BJ (cell line): ENCODE measurements at regions not wholly inside any gene's neighbourhood (a gene's known extent, or its start where the extent isn't known, plus 50 kb on each side); places are given as distances from the start of the nearest gene placed in this dataset.
"Not testable (repeated sequence)": the region's sequence is repeated elsewhere in the genome, so short reads cannot be mapped to it uniquely, and the experiment has no call there.

Source experiments
- CTCF ChIA-PET: fragments of 350-600 bp; formaldehyde crosslinking; extraction: SDS; loops from one replicate; lab custom pipeline; 2021; ENCODE audit warnings: antibody characterized with exemption, inconsistent platforms; lab: Yijun Ruan, JAX
- POLR2A ChIA-PET: fragments of 300-600 bp; sonication (Branson Sonifier 250); formaldehyde crosslinking; extraction: SDS; loops from one replicate; lab custom pipeline; 2021; ENCODE audit warnings: antibody characterized with exemption; lab: Charles Lee
- DNase-seq: peaks from one replicate; pipeline ENCODE4 v3.0.0-alpha.2; 2011; ENCODE audit warnings: low read depth
- H3K27me3 ChIP-seq: 2 replicates; pipeline ENCODE4 v1.6.0; 2011; ENCODE audit warnings: low read length; ENCODE audit not compliant: control insufficient read depth, insufficient read depth
- H3K36me3 ChIP-seq: 2 replicates; pipeline ENCODE4 v1.5.1; 2011; ENCODE audit warnings: low read length; ENCODE audit not compliant: control insufficient read depth, insufficient read depth
- H3K4me3 ChIP-seq: 2 replicates; pipeline ENCODE4 v1.5.1; 2011; ENCODE audit warnings: low read depth, mild to moderate bottlenecking, control low read depth, low read length
- CTCF ChIP-seq: IDR thresholded peaks from 2 replicates; pipeline ENCODE4 v1.5.1; 2011; ENCODE audit warnings: low read depth, mild to moderate bottlenecking, control low read depth, inconsistent platforms, low read length, moderate library complexity; ENCODE audit not compliant: insufficient read depth

DNA sequence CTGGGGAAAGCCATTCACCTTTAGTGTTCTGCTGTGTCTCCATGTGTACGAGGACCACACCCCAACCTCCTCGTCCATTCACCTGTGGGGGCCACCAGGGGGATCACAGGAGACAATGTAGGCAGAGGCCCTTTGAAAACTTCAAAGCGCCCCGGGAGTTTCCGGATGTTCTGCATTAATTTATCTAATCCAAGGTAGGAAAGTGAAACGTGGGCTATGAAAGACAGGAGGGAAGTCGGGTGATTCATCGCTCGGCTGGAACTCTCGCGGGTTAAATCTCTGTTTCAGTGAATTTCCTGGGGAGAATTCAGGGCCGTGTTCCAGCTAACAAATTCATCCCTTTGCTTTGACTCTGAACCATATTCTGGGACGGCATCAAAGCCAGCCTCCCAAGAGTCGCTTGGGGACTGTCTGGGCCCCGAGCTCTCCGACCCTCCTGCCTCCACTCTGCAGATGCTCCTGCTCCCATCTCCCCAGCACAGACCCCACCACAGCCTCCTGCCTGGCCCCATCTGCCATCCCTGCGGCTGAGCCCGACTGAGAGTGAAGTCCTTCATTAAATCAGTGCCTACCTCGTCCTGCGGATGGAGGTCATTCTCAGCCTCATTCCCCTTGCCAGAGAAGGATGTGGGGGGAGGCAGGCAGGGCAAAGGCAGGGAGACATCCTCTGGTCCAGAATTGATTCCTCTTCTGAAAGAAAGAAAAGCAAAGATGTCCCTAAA, 114.1 kb upstream of the CARD11 start:
- Histone ChIP-seq H3K36me3 (no peaks in the 10 kb centered on the region), H3K4me3 (no peak overlapping the region), H3K27me3 (no peaks in the 10 kb centered on the region)
- no peak for DNase-seq
- ChIA-PET CTCF (interaction anchor here (1.0 to 1.8 kb wide), 2 partner anchors 487 kb away, joined by 3 to 4 read pairs; no protein-coding TSS in a partner anchor), POLR2A (no interaction called here)
- TF ChIP-seq CTCF, result no peak

DNA sequence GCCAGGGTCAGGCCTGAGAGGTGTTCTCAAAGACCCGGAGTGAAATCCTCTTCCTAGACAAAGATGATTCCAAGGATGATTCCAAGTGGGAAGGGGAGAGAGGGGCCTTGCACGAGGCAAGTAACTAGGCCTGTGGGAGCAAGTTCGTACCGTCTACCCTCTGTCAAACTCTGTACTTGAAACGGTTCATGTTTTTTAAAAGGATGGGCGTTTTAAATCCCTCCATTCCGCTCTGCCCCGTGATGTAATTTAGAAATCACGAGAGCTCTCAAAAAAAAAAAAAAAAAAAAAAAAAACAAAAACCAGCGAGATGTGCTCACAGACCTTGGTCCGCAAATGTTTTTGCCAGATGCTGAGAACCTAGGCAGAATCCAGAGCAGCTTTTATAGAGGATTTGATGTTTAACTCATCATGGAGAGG, 114.7 kb upstream of the CARD11 start:
- no peak for TF ChIP-seq CTCF
- no peak for DNase-seq
- Histone ChIP-seq H3K4me3 (no peak overlapping the region), H3K36me3 (no peaks in the 10 kb centered on the region), H3K27me3 (no peaks in the 10 kb centered on the region)
- ChIA-PET CTCF (interaction anchor here (1.8 kb wide), 1 partner anchor 488 kb away, joined by 4 read pairs; no protein-coding TSS in a partner anchor), POLR2A (no interaction called here)

DNA sequence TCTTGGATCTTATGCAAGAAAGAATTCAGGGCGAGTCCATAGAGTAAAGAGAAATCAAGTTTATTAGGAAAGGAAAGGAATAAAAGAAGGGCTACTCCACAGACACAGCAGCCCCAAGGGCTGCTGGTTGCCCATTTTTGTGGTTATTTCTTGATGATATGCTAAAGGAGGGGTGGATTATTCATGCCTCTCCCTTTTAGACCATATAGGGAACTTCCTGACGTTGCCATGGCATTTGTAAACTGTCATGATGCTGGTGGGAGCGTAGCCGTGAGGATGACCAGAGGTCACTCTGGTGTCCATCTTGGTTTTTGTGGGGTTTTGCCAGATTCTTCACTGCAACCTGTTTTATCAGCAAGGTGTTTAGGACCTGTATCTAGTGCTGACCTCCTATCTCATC, 115.4 kb upstream of the CARD11 start:
- TF ChIP-seq CTCF, result no peak
- ChIA-PET POLR2A (no interaction called here), CTCF (interaction anchor here (1.8 kb wide), 1 partner anchor 488 kb away, joined by 4 read pairs; no protein-coding TSS in a partner anchor)
- Histone ChIP-seq H3K36me3 (no peaks in the 10 kb centered on the region), H3K27me3 (no peaks in the 10 kb centered on the region), H3K4me3 (no peak overlapping the region)
- DNase-seq, result no peak

DNA sequence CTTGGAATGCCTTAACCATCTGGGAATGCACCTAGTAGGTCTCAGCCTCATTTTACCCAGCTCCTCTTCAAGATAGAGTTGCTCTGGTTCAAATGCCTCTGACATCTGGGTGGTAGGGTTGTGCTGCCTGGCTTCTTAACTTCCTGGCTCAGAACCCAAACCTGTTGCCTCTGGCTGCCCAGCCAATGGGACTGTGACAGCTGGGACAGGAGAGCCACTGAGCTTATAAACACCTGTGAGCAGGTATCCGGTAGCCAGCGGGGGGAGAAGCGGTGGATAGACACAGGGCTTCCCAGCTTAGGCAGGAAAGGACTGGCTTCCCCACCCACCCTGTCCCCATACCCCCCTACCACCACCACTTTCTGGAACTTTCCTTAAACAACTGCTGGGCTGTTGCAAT, 115.8 kb upstream of the CARD11 start:
- Histone ChIP-seq H3K4me3 (no peak overlapping the region), H3K27me3 (no peaks in the 10 kb centered on the region), H3K36me3 (no peaks in the 10 kb centered on the region)
- ChIA-PET CTCF (interaction anchor here (1.2 to 1.8 kb wide), 2 partner anchors 294 to 489 kb away, joined by 3 to 4 read pairs; no protein-coding TSS in a partner anchor), POLR2A (no interaction called here)
- no peak for DNase-seq
- TF ChIP-seq CTCF, result no peak

- CTCF ChIA-PET, result interaction anchor here (1.2 kb wide), 1 partner anchor 294 kb away, joined by 3 read pairs; no protein-coding TSS in a partner anchor
- H3K27me3 ChIP-seq, H3K36me3 ChIP-seq, DNase-seq, H3K4me3 ChIP-seq, POLR2A ChIA-PET: not testable (repeated sequence)
Measured at GRCh38 chr7:3159926-3160325, 116.3 kb upstream of the CARD11 start.
